ENCODE measurements at regions not wholly inside any gene's neighbourhood (a gene's known extent, or its start where the extent isn't known, plus 50 kb on each side); places are given as distances from the start of the nearest gene placed in this dataset.

GRCh38 chr1:199723250-199723956, 304.1 kb upstream of the NR5A2 start:
- Histone ChIP-seq H3K9me3 (ENCODE audit: low read depth, low read length) (no peaks in the 10 kb centered on the region), H3K27ac (no peak overlapping the region), H3K9ac (ENCODE audit: insufficient read length) (no peak overlapping the region), H3K4me3 (no peak overlapping the region), H3K36me3 (ENCODE audit: insufficient read depth, low read length) (no peaks in the 10 kb centered on the region)
- TF ChIP-seq EZH2 (IDR thresholded peaks at IDR 0.05) (no peak), POLR2AphosphoS5 (IDR thresholded peaks at IDR 0.05; ENCODE audit: borderline replicate concordance, low read depth, low read length) (no peak), FOXP2 (optimal IDR thresholded peaks at IDR 0.05; ENCODE audit: control extremely low read depth, extremely low read length, insufficient read depth) (no peak)
- no peak for DNase-seq (ENCODE audit: low read depth, low spot score)

GRCh38 chr1:199724049-199724448, 303.5 kb upstream of the NR5A2 start:
- H3K27ac ChIP-seq: no peak overlapping the region
- H3K9ac ChIP-seq (ENCODE audit: insufficient read length): no peak overlapping the region
- no peak for TF ChIP-seq FOXP2 (optimal IDR thresholded peaks at IDR 0.05; ENCODE audit: control extremely low read depth, extremely low read length, insufficient read depth)
- no peak for TF ChIP-seq EZH2 (IDR thresholded peaks at IDR 0.05)
- no peak for TF ChIP-seq POLR2AphosphoS5 (IDR thresholded peaks at IDR 0.05; ENCODE audit: borderline replicate concordance, low read depth, low read length)
- H3K36me3 ChIP-seq (ENCODE audit: insufficient read depth, low read length): no peaks in the 10 kb centered on the region
- no peak overlapping the region for H3K4me3 ChIP-seq
- H3K9me3 ChIP-seq (ENCODE audit: low read depth, low read length): no peaks in the 10 kb centered on the region
- no peak for DNase-seq (ENCODE audit: low read depth, low spot score)

DNA sequence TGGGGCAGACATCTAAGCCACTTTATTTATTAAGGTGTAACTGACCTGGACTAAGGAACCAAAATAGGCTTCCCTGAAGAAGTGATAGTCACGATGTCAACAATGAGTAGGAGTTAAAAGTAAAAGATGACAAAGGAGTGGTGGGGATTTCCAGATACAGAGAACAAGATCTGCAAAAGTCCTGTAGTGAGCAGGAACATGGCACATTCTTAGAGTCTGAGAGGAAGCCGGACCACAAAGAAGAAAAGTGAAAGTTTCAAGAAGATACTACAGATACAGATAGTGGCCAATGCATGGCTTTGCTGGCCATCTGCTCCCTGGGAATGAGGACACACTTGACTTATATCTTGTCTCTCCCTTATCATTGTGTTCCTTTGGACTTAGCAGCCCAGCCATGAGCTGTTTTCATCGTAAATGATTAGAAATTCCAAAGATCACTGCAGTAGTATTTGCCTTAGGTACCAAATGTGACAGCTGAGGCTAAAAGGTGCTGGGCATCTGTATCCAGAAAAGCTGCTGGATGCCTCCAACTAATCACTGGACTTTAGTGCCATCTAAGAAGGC, 302.4 kb upstream of the NR5A2 start:
- DNase-seq (ENCODE audit: low read depth, low spot score): no peak
- no peak overlapping the region for H3K4me3 ChIP-seq
- no peaks in the 10 kb centered on the region for H3K9me3 ChIP-seq (ENCODE audit: low read depth, low read length)
- H3K36me3 ChIP-seq (ENCODE audit: insufficient read depth, low read length): no peaks in the 10 kb centered on the region
- no peak overlapping the region for H3K27ac ChIP-seq
- H3K9ac ChIP-seq (ENCODE audit: insufficient read length): no peak overlapping the region
- TF ChIP-seq EZH2 (IDR thresholded peaks at IDR 0.05) (no peak), POLR2AphosphoS5 (IDR thresholded peaks at IDR 0.05; ENCODE audit: borderline replicate concordance, low read depth, low read length) (no peak), FOXP2 (optimal IDR thresholded peaks at IDR 0.05; ENCODE audit: control extremely low read depth, extremely low read length, insufficient read depth) (no peak)

- no peaks in the 10 kb centered on the region for H3K36me3 ChIP-seq (ENCODE audit: insufficient read depth, low read length)
- no peaks in the 10 kb centered on the region for H3K9me3 ChIP-seq (ENCODE audit: low read depth, low read length)
- H3K27ac ChIP-seq: no peak overlapping the region
- TF ChIP-seq FOXP2 (optimal IDR thresholded peaks at IDR 0.05; ENCODE audit: control extremely low read depth, extremely low read length, insufficient read depth) (no peak), POLR2AphosphoS5 (IDR thresholded peaks at IDR 0.05; ENCODE audit: borderline replicate concordance, low read depth, low read length) (no peak), EZH2 (IDR thresholded peaks at IDR 0.05) (no peak)
- H3K9ac ChIP-seq (ENCODE audit: insufficient read length): no peak overlapping the region
- no peak for DNase-seq (ENCODE audit: low read depth, low spot score)
- no peak overlapping the region for H3K4me3 ChIP-seq
Observed at GRCh38 chr1:199727682-199728081, 299.8 kb upstream of the NR5A2 start.

DNA sequence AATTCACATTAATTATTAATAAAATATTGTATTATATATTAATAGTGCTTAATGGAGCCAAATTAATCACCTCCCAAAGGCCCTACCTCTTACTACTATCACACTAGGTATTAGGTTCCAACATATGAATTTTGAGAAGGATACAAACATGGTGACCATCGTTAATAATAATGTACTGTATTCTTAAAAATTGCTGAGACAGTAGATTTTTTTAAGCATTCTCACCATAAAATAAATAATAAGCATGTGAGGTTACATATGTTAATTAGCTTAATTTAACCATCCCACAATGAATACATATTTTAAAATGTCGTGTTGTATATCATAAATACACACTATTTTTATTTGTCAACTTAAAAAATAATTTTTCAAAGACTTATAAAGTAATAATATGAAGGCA, 299.2 kb upstream of the NR5A2 start:
- TF ChIP-seq EZH2 (IDR thresholded peaks at IDR 0.05) (no peak), POLR2AphosphoS5 (IDR thresholded peaks at IDR 0.05; ENCODE audit: borderline replicate concordance, low read depth, low read length) (no peak)
- no peak overlapping the region for H3K4me3 ChIP-seq
- H3K36me3 ChIP-seq (ENCODE audit: insufficient read depth, low read length): no peaks in the 10 kb centered on the region
- H3K9ac ChIP-seq (ENCODE audit: insufficient read length): no peak overlapping the region
- H3K27ac ChIP-seq: no peak overlapping the region
- DNase-seq (ENCODE audit: low read depth, low spot score): no peak
- H3K9me3 ChIP-seq (ENCODE audit: low read depth, low read length): no peaks in the 10 kb centered on the region

- TF ChIP-seq FOXP2 (optimal IDR thresholded peaks at IDR 0.05; ENCODE audit: control extremely low read depth, extremely low read length, insufficient read depth) (no peak), EZH2 (IDR thresholded peaks at IDR 0.05) (no peak), POLR2AphosphoS5 (IDR thresholded peaks at IDR 0.05; ENCODE audit: borderline replicate concordance, low read depth, low read length) (no peak)
- H3K9me3 ChIP-seq (ENCODE audit: low read depth, low read length): no peaks in the 10 kb centered on the region
- no peak overlapping the region for H3K9ac ChIP-seq (ENCODE audit: insufficient read length)
- H3K4me3 ChIP-seq: no peak overlapping the region
- no peaks in the 10 kb centered on the region for H3K36me3 ChIP-seq (ENCODE audit: insufficient read depth, low read length)
- no peak overlapping the region for H3K27ac ChIP-seq
- DNase-seq (ENCODE audit: low read depth, low spot score): no peak
Observed at GRCh38 chr1:199733125-199733524, 294.4 kb upstream of the NR5A2 start.

DNA sequence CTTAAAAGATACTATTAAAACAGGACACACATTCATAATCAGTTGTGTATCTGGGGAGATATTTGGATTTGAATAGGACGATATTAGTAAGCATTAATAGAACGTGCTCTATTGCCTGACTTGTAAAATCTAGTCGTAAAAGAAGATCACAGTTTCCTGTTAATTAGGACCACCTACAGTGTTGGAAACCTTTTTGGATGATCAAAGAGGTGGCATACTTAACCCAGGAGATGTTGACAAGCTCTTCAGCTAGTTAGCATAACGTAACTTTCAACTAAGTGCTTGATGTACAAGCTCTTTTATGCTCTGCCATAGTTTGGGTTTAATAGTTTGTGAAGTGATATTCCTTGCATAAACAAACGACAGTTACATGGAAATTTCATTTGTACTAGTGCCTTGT, 293.3 kb upstream of the NR5A2 start:
- no peaks in the 10 kb centered on the region for H3K9me3 ChIP-seq (ENCODE audit: low read depth, low read length)
- no peak overlapping the region for H3K27ac ChIP-seq
- no peaks in the 10 kb centered on the region for H3K36me3 ChIP-seq (ENCODE audit: insufficient read depth, low read length)
- H3K4me3 ChIP-seq: peak overlapping the region; percentile 12; the same call in 1 of the 2 replicates
- TF ChIP-seq EZH2 (IDR thresholded peaks at IDR 0.05) (no peak), POLR2AphosphoS5 (IDR thresholded peaks at IDR 0.05; ENCODE audit: borderline replicate concordance, low read depth, low read length) (peak; percentile 36; the same call in 1 of the 2 replicates), FOXP2 (optimal IDR thresholded peaks at IDR 0.05; ENCODE audit: control extremely low read depth, extremely low read length, insufficient read depth) (no peak)
- DNase-seq (ENCODE audit: low read depth, low spot score): peak; percentile 59
- no peak overlapping the region for H3K9ac ChIP-seq (ENCODE audit: insufficient read length)

- no peak for DNase-seq (ENCODE audit: low read depth, low spot score)
- no peak overlapping the region for H3K4me3 ChIP-seq
- no peak for TF ChIP-seq FOXP2 (optimal IDR thresholded peaks at IDR 0.05; ENCODE audit: control extremely low read depth, extremely low read length, insufficient read depth)
- no peak for TF ChIP-seq EZH2 (IDR thresholded peaks at IDR 0.05)
- no peak for TF ChIP-seq POLR2AphosphoS5 (IDR thresholded peaks at IDR 0.05; ENCODE audit: borderline replicate concordance, low read depth, low read length)
- H3K9me3 ChIP-seq (ENCODE audit: low read depth, low read length): no peaks in the 10 kb centered on the region
- H3K9ac ChIP-seq (ENCODE audit: insufficient read length): no peak overlapping the region
- no peaks in the 10 kb centered on the region for H3K36me3 ChIP-seq (ENCODE audit: insufficient read depth, low read length)
- H3K27ac ChIP-seq: no peak overlapping the region
Observed at GRCh38 chr1:199735660-199736059, 291.9 kb upstream of the NR5A2 start.

All from SK-N-MC (cell line).